ENCODE measurements at regions not wholly inside any gene's neighbourhood (a gene's known extent, or its start where the extent isn't known, plus 50 kb on each side); places are given as distances from the start of the nearest gene placed in this dataset.

DNA sequence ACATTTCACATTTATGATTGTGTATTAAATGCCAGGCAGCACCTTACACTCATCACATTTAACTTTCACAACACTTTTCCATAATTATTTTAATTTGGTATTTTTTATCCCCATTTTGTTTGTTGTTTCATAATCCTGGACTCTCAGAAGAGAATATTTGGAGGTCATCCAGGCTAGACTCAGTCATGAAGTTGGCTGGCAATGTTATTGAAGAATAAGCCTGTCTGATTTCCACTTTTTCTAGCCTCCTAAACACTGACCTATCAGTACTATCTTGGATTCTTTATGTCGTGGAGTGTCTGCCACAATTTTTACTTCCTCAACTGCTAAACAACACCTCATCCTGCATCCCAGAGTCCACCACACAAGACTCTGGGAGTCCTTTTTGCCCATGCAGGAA is 372.3 kb upstream of the NRP1 start:
- TF ChIP-seq POLR2A (IDR thresholded peaks at IDR 0.05) (no peak), POLR2AphosphoS5 (IDR thresholded peaks at IDR 0.05) (no peak), EP300 (IDR thresholded peaks at IDR 0.05) (no peak)
- TF ChIP-seq, protein P1, sequence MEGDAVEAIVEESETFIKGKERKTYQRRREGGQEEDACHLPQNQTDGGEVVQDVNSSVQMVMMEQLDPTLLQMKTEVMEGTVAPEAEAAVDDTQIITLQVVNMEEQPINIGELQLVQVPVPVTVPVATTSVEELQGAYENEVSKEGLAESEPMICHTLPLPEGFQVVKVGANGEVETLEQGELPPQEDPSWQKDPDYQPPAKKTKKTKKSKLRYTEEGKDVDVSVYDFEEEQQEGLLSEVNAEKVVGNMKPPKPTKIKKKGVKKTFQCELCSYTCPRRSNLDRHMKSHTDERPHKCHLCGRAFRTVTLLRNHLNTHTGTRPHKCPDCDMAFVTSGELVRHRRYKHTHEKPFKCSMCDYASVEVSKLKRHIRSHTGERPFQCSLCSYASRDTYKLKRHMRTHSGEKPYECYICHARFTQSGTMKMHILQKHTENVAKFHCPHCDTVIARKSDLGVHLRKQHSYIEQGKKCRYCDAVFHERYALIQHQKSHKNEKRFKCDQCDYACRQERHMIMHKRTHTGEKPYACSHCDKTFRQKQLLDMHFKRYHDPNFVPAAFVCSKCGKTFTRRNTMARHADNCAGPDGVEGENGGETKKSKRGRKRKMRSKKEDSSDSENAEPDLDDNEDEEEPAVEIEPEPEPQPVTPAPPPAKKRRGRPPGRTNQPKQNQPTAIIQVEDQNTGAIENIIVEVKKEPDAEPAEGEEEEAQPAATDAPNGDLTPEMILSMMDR (IDR thresholded peaks at IDR 0.05), result no peak

Data from sigmoid colon (tissue), 4 donors.